Gastroesophageal sphincter (tissue), 4 donors: ENCODE measurements at regions not wholly inside any gene's neighbourhood (a gene's known extent, or its start where the extent isn't known, plus 50 kb on each side); places are given as distances from the start of the nearest gene placed in this dataset.

Experiments used
- ATAC-seq: fragments of 150-250 bp; one replicate; pipeline ENCODE4 v1.9.1; 2016; ENCODE audit warnings: mild to moderate bottlenecking, moderate library complexity
- H3K27ac ChIP-seq, 4 donors: fragments of 200-600 bp; sonication (generic) in 3 of 4; 1 replicate in 3 of 4; 2 replicates in 1 of 4; pipeline ENCODE4 v1.5.1; 2016 to 2019
- H3K27me3 ChIP-seq: fragments of 200-600 bp; sonication (generic); one replicate; pipeline ENCODE4 v1.5.1; 2019
- H3K36me3 ChIP-seq, 2 donors: fragments of 200-600 bp; sonication (generic); one replicate each; pipeline ENCODE4 v1.5.1; 2019; ENCODE audit warnings: control low read depth in 1 of 2
- H3K4me1 ChIP-seq, 3 donors: fragments of 200-600 bp; sonication (generic); 1 replicate in 2 of 3; 2 replicates in 1 of 3; pipeline ENCODE4 v1.5.1; 2016 to 2019; ENCODE audit warnings: control low read depth in 2 of 3
- H3K4me3 ChIP-seq, 2 donors: fragments of 200-600 bp; sonication (generic); one replicate each; pipeline ENCODE4 v1.5.1; 2019; ENCODE audit warnings: mild to moderate bottlenecking in 1 of 2, moderate library complexity in 1 of 2
- H3K9me3 ChIP-seq, 3 donors: fragments of 200-600 bp; sonication (generic); one replicate each; pipeline ENCODE4 v1.5.1; 2017 to 2019; ENCODE audit warnings: control low read depth in 2 of 3
- EP300 ChIP-seq: sonication (generic); formaldehyde crosslinking; IDR thresholded peaks from one replicate; pipeline ENCODE4 v1.6.1; 2017; ENCODE audit warnings: antibody characterized with exemption, mild to moderate bottlenecking
- POLR2A ChIP-seq, 2 donors: fragments of 450-650 bp; IDR thresholded peaks; one replicate each; pipeline ENCODE4 v1.6.1; 2017; ENCODE audit warnings: antibody characterized with exemption in 2 of 2, mild to moderate bottlenecking in 2 of 2, moderate library complexity in 1 of 2
- POLR2AphosphoS5 ChIP-seq: sonication (generic); formaldehyde crosslinking; IDR thresholded peaks from one replicate; pipeline ENCODE4 v1.6.1; 2017; ENCODE audit warnings: antibody characterized with exemption
- WGBS, 2 donors: methylation state at CpG; one replicate each; pipeline ENCODE4 v1.1.5; 2018; ENCODE audit warnings: low coverage in 1 of 2; 5-methylcytosine and 5-hydroxymethylcytosine counted together
- TF ChIP-seq, protein P1 (sequence below), 4 experiments: fragments of 200-600 bp in 2 of 4; fragments of 450-650 bp in 2 of 4; sonication (generic) in 1 of 4; IDR thresholded peaks; one replicate each; pipeline ENCODE4 v1.5.1; 2017 to 2019; ENCODE audit warnings: antibody characterized with exemption in 4 of 4, mild to moderate bottlenecking in 2 of 4, moderate library complexity in 2 of 4

- no peaks in the 10 kb centered on the region for H3K4me1 ChIP-seq
- no peak for ATAC-seq
- no peak overlapping the region for H3K27ac ChIP-seq
- no peaks in the 10 kb centered on the region for H3K36me3 ChIP-seq
- H3K9me3 ChIP-seq = no peaks in the 10 kb centered on the region
- H3K4me3 ChIP-seq = no peak overlapping the region
- TF ChIP-seq, protein P1, sequence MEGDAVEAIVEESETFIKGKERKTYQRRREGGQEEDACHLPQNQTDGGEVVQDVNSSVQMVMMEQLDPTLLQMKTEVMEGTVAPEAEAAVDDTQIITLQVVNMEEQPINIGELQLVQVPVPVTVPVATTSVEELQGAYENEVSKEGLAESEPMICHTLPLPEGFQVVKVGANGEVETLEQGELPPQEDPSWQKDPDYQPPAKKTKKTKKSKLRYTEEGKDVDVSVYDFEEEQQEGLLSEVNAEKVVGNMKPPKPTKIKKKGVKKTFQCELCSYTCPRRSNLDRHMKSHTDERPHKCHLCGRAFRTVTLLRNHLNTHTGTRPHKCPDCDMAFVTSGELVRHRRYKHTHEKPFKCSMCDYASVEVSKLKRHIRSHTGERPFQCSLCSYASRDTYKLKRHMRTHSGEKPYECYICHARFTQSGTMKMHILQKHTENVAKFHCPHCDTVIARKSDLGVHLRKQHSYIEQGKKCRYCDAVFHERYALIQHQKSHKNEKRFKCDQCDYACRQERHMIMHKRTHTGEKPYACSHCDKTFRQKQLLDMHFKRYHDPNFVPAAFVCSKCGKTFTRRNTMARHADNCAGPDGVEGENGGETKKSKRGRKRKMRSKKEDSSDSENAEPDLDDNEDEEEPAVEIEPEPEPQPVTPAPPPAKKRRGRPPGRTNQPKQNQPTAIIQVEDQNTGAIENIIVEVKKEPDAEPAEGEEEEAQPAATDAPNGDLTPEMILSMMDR (IDR thresholded peaks at IDR 0.05) = no peak
- TF ChIP-seq POLR2A (IDR thresholded peaks at IDR 0.05) = no peak
- TF ChIP-seq EP300 = no peak
- no peak for TF ChIP-seq POLR2AphosphoS5
- no peaks in the 10 kb centered on the region for H3K27me3 ChIP-seq
- 53 to 71% methylated on average over 3 of the region's 3 CpGs for WGBS, 2 donors
These were observed 225.6 kb downstream of the CMPK2 start for GRCh38 chr2:6639929-6640620.

DNA sequence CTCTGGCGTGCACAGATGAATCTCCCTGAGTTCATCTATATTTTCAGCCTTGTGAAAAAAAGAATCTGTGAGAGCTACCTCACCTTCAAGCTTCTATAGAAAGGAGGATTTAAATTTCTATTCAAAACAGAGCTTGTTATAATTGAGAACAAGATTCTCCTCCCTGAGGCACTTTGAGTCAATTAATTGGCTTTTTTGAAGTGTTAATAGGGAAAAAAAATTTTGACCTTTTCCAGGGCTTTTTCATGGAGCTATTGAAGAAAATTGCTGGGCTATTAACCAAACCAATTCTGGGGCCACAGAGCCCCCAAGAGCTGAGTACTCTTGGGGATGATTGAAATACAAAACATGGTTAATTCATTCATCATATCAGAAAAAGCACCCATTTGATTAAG, 225.1 kb downstream of the CMPK2 start:
- no peaks in the 10 kb centered on the region for H3K9me3 ChIP-seq
- H3K4me3 ChIP-seq = no peak overlapping the region
- WGBS, 2 donors = 67 to 82% methylated on average over 1 of the region's 1 CpG
- ATAC-seq = no peak
- H3K27me3 ChIP-seq = no peaks in the 10 kb centered on the region
- TF ChIP-seq POLR2A (IDR thresholded peaks at IDR 0.05) (no peak), EP300 (no peak), POLR2AphosphoS5 (no peak)
- TF ChIP-seq, protein P1 (IDR thresholded peaks at IDR 0.05) = no peak
- no peak overlapping the region for H3K27ac ChIP-seq
- no peaks in the 10 kb centered on the region for H3K4me1 ChIP-seq
- no peaks in the 10 kb centered on the region for H3K36me3 ChIP-seq

DNA sequence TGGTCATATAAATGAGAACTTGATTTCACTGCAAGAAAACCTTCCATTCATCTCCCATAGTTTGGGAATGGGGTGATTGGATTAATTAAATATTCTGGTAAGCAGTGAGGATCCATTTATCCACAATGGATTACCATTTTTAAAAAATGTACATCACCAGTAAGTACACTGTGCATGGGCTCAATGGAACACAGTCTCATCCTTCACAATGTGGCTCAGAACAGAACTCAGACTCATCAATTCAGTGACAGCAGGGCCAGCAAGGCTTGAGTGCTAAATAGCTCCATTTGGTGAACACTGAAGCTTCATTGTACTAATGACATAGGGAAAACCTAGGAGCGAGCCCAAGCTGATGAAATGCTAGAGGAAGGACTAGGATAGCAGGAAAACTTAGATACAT, 223.8 kb downstream of the CMPK2 start:
- H3K9me3 ChIP-seq = no peaks in the 10 kb centered on the region
- 78 to 88% methylated on average over 1 of the region's 1 CpG for WGBS, 2 donors
- H3K4me3 ChIP-seq = no peak overlapping the region
- H3K27ac ChIP-seq = no peak overlapping the region
- no peaks in the 10 kb centered on the region for H3K27me3 ChIP-seq
- no peaks in the 10 kb centered on the region for H3K4me1 ChIP-seq
- ATAC-seq = no peak
- TF ChIP-seq, protein P1 (IDR thresholded peaks at IDR 0.05) = no peak
- TF ChIP-seq POLR2A (IDR thresholded peaks at IDR 0.05) (no peak), POLR2AphosphoS5 (no peak), EP300 (no peak)
- H3K36me3 ChIP-seq = no peaks in the 10 kb centered on the region

GRCh38 chr2:6644261-6644660, 221.4 kb downstream of the CMPK2 start:
- no peaks in the 10 kb centered on the region for H3K36me3 ChIP-seq
- no peak for TF ChIP-seq EP300
- TF ChIP-seq, protein P1 (IDR thresholded peaks at IDR 0.05) = no peak
- TF ChIP-seq POLR2AphosphoS5 = no peak
- TF ChIP-seq POLR2A (IDR thresholded peaks at IDR 0.05) = no peak
- no peak overlapping the region for H3K4me3 ChIP-seq
- H3K4me1 ChIP-seq = no peaks in the 10 kb centered on the region
- no peak overlapping the region for H3K27ac ChIP-seq
- ATAC-seq = no peak
- 44 to 53% methylated on average over 2 of the region's 2 CpGs for WGBS, 2 donors
- no peaks in the 10 kb centered on the region for H3K9me3 ChIP-seq
- H3K27me3 ChIP-seq = no peaks in the 10 kb centered on the region

GRCh38 chr2:6645004-6645403, 220.7 kb downstream of the CMPK2 start:
- Histone ChIP-seq H3K4me1 (no peaks in the 10 kb centered on the region), H3K27me3 (no peaks in the 10 kb centered on the region), H3K4me3 (no peak overlapping the region), H3K36me3 (no peaks in the 10 kb centered on the region), H3K9me3 (no peaks in the 10 kb centered on the region), H3K27ac (no peak overlapping the region)
- WGBS, 2 donors = 100% methylated on average over 1 of the region's 1 CpG; no CpG with 5 or more reads in 1 of the 2 donors
- no peak for TF ChIP-seq POLR2A (IDR thresholded peaks at IDR 0.05)
- TF ChIP-seq POLR2AphosphoS5 = no peak
- TF ChIP-seq, protein P1 (IDR thresholded peaks at IDR 0.05) = no peak
- no peak for TF ChIP-seq EP300
- ATAC-seq = no peak
